GM18499 (cell line): ENCODE measurements at regions not wholly inside any gene's neighbourhood (a gene's known extent, or its start where the extent isn't known, plus 50 kb on each side); places are given as distances from the start of the nearest gene placed in this dataset.
"Not testable (repeated sequence)": the region's sequence is repeated elsewhere in the genome, so short reads cannot be mapped to it uniquely, and the experiment has no call there.

Experiments used
- ATAC-seq: cut with Tn5 transposase; IDR thresholded peaks from one replicate; pipeline ENCODE4 v1.9.1; 2021; ENCODE audit warnings: moderate number of reproducible peaks; ENCODE audit not compliant: insufficient read depth, unreplicated experiment

- ATAC-seq: no peak
These were observed 115.3 kb downstream of the LTN1 start for GRCh38 chr21:28877318-28877884.

GRCh38 chr21:28875078-28875477, 117.6 kb downstream of the LTN1 start:
- no peak for ATAC-seq

GRCh38 chr21:28872218-28872617, 120.5 kb downstream of the LTN1 start:
- no peak for ATAC-seq

GRCh38 chr21:28871388-28872010, 121.2 kb downstream of the LTN1 start:
- ATAC-seq: no peak

- ATAC-seq: no peak
These were observed 125.3 kb downstream of the LTN1 start for GRCh38 chr21:28867401-28867800.

- no peak for ATAC-seq
These were observed 127.0 kb downstream of the LTN1 start for GRCh38 chr21:28865488-28866186.

- ATAC-seq: no peak
These were observed 134.3 kb downstream of the LTN1 start for GRCh38 chr21:28858424-28858823.

- no peak for ATAC-seq
These were observed 134.9 kb downstream of the LTN1 start for GRCh38 chr21:28857752-28858151.

- no peak for ATAC-seq
These were observed 136.0 kb downstream of the LTN1 start for GRCh38 chr21:28856588-28857250.

GRCh38 chr21:28852706-28853105, 140.0 kb downstream of the LTN1 start:
- no peak for ATAC-seq

GRCh38 chr21:28851645-28852044, 141.0 kb downstream of the LTN1 start:
- ATAC-seq: no peak

- not testable (repeated sequence) for ATAC-seq
These were observed 153.4 kb downstream of the LTN1 start for GRCh38 chr21:28839237-28839636.

GRCh38 chr21:28837426-28837825, 155.3 kb downstream of the LTN1 start:
- ATAC-seq: not testable (repeated sequence)

GRCh38 chr21:28836588-28836987, 156.1 kb downstream of the LTN1 start:
- not testable (repeated sequence) for ATAC-seq

GRCh38 chr21:28834335-28835238, 158.1 kb downstream of the LTN1 start:
- ATAC-seq: no peak

- no peak for ATAC-seq
These were observed 159.1 kb downstream of the LTN1 start for GRCh38 chr21:28833609-28834008.

GRCh38 chr21:28833182-28833581, 159.5 kb downstream of the LTN1 start:
- no peak for ATAC-seq

GRCh38 chr21:28832715-28833061, 160.0 kb downstream of the LTN1 start:
- ATAC-seq: no peak

GRCh38 chr21:28832013-28832714, 160.5 kb downstream of the LTN1 start:
- ATAC-seq: no peak

- ATAC-seq: no peak
These were observed 163.7 kb downstream of the LTN1 start for GRCh38 chr21:28828981-28829380.
